CD14-positive monocyte (primary cell): ENCODE measurements at regions not wholly inside any gene's neighbourhood (a gene's known extent, or its start where the extent isn't known, plus 50 kb on each side); places are given as distances from the start of the nearest gene placed in this dataset.

Source experiments
- DNase-seq, 3 donors: peaks; one replicate each; pipeline ENCODE4 v3.0.0-alpha.2; 2011 to 2022
- H2AFZ ChIP-seq: 2 replicates; pipeline ENCODE4 v1.6.0; 2012; ENCODE audit warnings: mild to moderate bottlenecking, low read depth, low read length, inconsistent platforms; ENCODE audit not compliant: insufficient read depth, poor library complexity, severe bottlenecking
- H3K27ac ChIP-seq, 2 donors: 1 replicate in 1 of 2; 2 replicates in 1 of 2; pipeline ENCODE4 v1.5.1; 2012 to 2013; ENCODE audit warnings: low read length in 2 of 2, control low read depth in 1 of 2, inconsistent platforms in 1 of 2, low read depth in 1 of 2, mild to moderate bottlenecking in 1 of 2
- H3K27me3 ChIP-seq, 2 donors: one replicate each; pipeline versions ENCODE4 v1.6.0 to v1.6.1; 2011 to 2013; ENCODE audit warnings: low read length in 2 of 2; ENCODE audit not compliant: control insufficient read depth in 2 of 2, insufficient read depth in 2 of 2
- H3K36me3 ChIP-seq, 2 donors: replicated peaks in 1 of 2; 1 replicate in 1 of 2; 2 replicates in 1 of 2; pipeline versions ENCODE4 v1.5.1 to v1.6.1; 2012 to 2013; ENCODE audit warnings: low read length in 2 of 2, control low read depth in 1 of 2, inconsistent platforms in 1 of 2, mild to moderate bottlenecking in 1 of 2; ENCODE audit not compliant: insufficient read depth in 2 of 2, control insufficient read depth in 1 of 2
- H3K4me1 ChIP-seq, 2 donors: 1 replicate in 1 of 2; 2 replicates in 1 of 2; pipeline versions ENCODE4 v1.5.1 to v1.6.1; 2012 to 2013; ENCODE audit warnings: low read length in 2 of 2, control low read depth in 1 of 2, inconsistent platforms in 1 of 2, mild to moderate bottlenecking in 1 of 2, moderate library complexity in 1 of 2; ENCODE audit not compliant: insufficient read depth in 2 of 2, control insufficient read depth in 1 of 2
- H3K4me2 ChIP-seq: replicated peaks from 2 replicates; pipeline ENCODE3; 2012; ENCODE audit warnings: low read length, moderate library complexity, mild to moderate bottlenecking; ENCODE audit not compliant: poor library complexity, severe bottlenecking; ENCODE audit errors: extremely low read depth
- H3K4me3 ChIP-seq, 3 experiments: fragments of 200-600 bp in 1 of 3; sonication (generic) in 1 of 3; replicated peaks in 1 of 3; 1 replicate in 2 of 3; 2 replicates in 1 of 3; pipeline ENCODE4 v1.5.1; 2011 to 2013; ENCODE audit warnings: low read length in 3 of 3, mild to moderate bottlenecking in 3 of 3, control low read depth in 2 of 3, low read depth in 2 of 3, inconsistent platforms in 1 of 3, moderate library complexity in 1 of 3
- H3K79me2 ChIP-seq: 2 replicates; pipeline ENCODE4 v1.6.0; 2012; ENCODE audit warnings: mild to moderate bottlenecking, control low read depth, inconsistent platforms, low read length, moderate library complexity; ENCODE audit not compliant: insufficient read depth
- H3K9ac ChIP-seq: 2 replicates; pipeline ENCODE4 v1.6.0; 2017; ENCODE audit warnings: low read length, mild to moderate bottlenecking; ENCODE audit not compliant: insufficient read depth, poor library complexity, severe bottlenecking
- H3K9me3 ChIP-seq, 2 donors: replicated peaks in 1 of 2; 1 replicate in 1 of 2; 2 replicates in 1 of 2; pipeline versions ENCODE4 v1.5.1 to v1.6.1; 2012 to 2013; ENCODE audit warnings: low read length in 2 of 2, control low read depth in 1 of 2; ENCODE audit not compliant: control insufficient read depth in 1 of 2, insufficient read depth in 1 of 2
- H4K20me1 ChIP-seq: 2 replicates; pipeline ENCODE4 v1.6.0; 2012; ENCODE audit warnings: mild to moderate bottlenecking, low read length, control low read depth, moderate library complexity; ENCODE audit not compliant: insufficient read depth
- H3K27ac Mint-ChIP-seq, 7 donors: one replicate each; pipeline ENCODE4 v1.8.0; 2020; ENCODE audit warnings: mild to moderate bottlenecking in 7 of 7, mixed read lengths in 7 of 7, moderate library complexity in 6 of 7, inconsistent platforms in 2 of 7
- H3K27me3 Mint-ChIP-seq, 3 donors: one replicate each; pipeline ENCODE4 v1.8.0; 2021 to 2022; ENCODE audit warnings: low read depth in 3 of 3, mild to moderate bottlenecking in 3 of 3, mixed read lengths in 3 of 3, moderate library complexity in 3 of 3, inconsistent platforms in 1 of 3
- H3K36me3 Mint-ChIP-seq, 2 donors: one replicate each; pipeline ENCODE4 v1.8.0; 2020; ENCODE audit warnings: mixed read lengths in 2 of 2, inconsistent platforms in 1 of 2, mild to moderate bottlenecking in 1 of 2
- H3K4me1 Mint-ChIP-seq: one replicate; pipeline ENCODE4 v1.8.0; 2020; ENCODE audit warnings: mild to moderate bottlenecking, mixed read lengths
- H3K4me3 Mint-ChIP-seq, 2 donors: one replicate each; pipeline ENCODE4 v1.8.0; 2020; ENCODE audit warnings: mild to moderate bottlenecking in 2 of 2, mixed read lengths in 2 of 2, moderate library complexity in 1 of 2
- H3K9me3 Mint-ChIP-seq, 7 donors: one replicate each; pipeline ENCODE4 v1.8.0; 2020 to 2022; ENCODE audit warnings: mixed read lengths in 7 of 7, mild to moderate bottlenecking in 6 of 7, moderate library complexity in 6 of 7, inconsistent platforms in 2 of 7
- CTCF ChIP-seq: fragments of 200-600 bp; IDR thresholded peaks from one replicate; pipeline ENCODE4 v1.8.0; 2022; ENCODE audit warnings: antibody characterized with exemption, mild to moderate bottlenecking
- WGBS: methylation state at CpG from one replicate; pipeline ENCODE4 v1.1.5; 2013; ENCODE audit warnings: missing lambda C conversion rate; ENCODE audit not compliant: insufficient coverage; 5-methylcytosine and 5-hydroxymethylcytosine counted together
- intact Hi-C, 2 donors: fragments of 100-400 bp; cut with micrococcal nuclease; formaldehyde crosslinking; loops; one replicate each; pipeline versions ENCODE4 v1.15.0 to v1.15.1; 2023

GRCh38 chr2:23292024-23292423 lies 93.0 kb upstream of the KLHL29 start:
- no peak for DNase-seq
- H3K36me3 ChIP-seq, result no peaks in the 10 kb centered on the region
- H2AFZ ChIP-seq, result no peak overlapping the region
- no peak overlapping the region for H3K27ac ChIP-seq
- no CpG with 5 or more reads among the region's 3 CpGs for WGBS
- no peaks in the 10 kb centered on the region for H3K36me3 Mint-ChIP-seq
- no peak overlapping the region for H3K4me2 ChIP-seq
- peaks cover 4% of the 10 kb centered on the region in 2 donors for H3K4me1 ChIP-seq
- no peak overlapping the region for H3K27ac Mint-ChIP-seq
- H3K4me3 ChIP-seq, result no peak overlapping the region
- peaks cover 0 to 2% (median 0%) of the 10 kb centered on the region in 7 donors for H3K9me3 Mint-ChIP-seq
- H3K27me3 ChIP-seq, result no peaks in the 10 kb centered on the region
- TF ChIP-seq CTCF, result no peak
- H4K20me1 ChIP-seq, result no peaks in the 10 kb centered on the region
- H3K4me3 Mint-ChIP-seq, result no peak overlapping the region
- H3K9me3 ChIP-seq, result no peaks in the 10 kb centered on the region
- H3K27me3 Mint-ChIP-seq, result peaks cover 0 to 10% (median 3%) of the 10 kb centered on the region in 3 donors
- peaks cover 11% of the 10 kb centered on the region for H3K4me1 Mint-ChIP-seq
- H3K9ac ChIP-seq, result no peak overlapping the region
- no peaks in the 10 kb centered on the region for H3K79me2 ChIP-seq
- intact Hi-C loops, result no loop called here

GRCh38 chr2:23293063-23293462 lies 91.9 kb upstream of the KLHL29 start:
- no peak for DNase-seq
- no peak overlapping the region for H3K27ac ChIP-seq
- 9% methylated on average over 4 of the region's 6 CpGs for WGBS
- H3K4me1 ChIP-seq, result peaks cover 4% of the 10 kb centered on the region in 2 donors
- Mint-ChIP-seq H3K36me3 (no peaks in the 10 kb centered on the region), H3K4me1 (peaks cover 11% of the 10 kb centered on the region), H3K27me3 (peaks cover 0 to 10% (median 3%) of the 10 kb centered on the region in 3 donors), H3K9me3 (peaks cover 0 to 2% (median 0%) of the 10 kb centered on the region in 7 donors), H3K27ac (peak overlapping the region in 1 of 7 donors; percentile 10), H3K4me3 (no peak overlapping the region)
- H4K20me1 ChIP-seq, result no peaks in the 10 kb centered on the region
- no peaks in the 10 kb centered on the region for H3K79me2 ChIP-seq
- no peak overlapping the region for H2AFZ ChIP-seq
- no peak overlapping the region for H3K4me2 ChIP-seq
- H3K4me3 ChIP-seq, result no peak overlapping the region
- no peaks in the 10 kb centered on the region for H3K36me3 ChIP-seq
- H3K9me3 ChIP-seq, result no peaks in the 10 kb centered on the region
- no peak for TF ChIP-seq CTCF
- intact Hi-C loops, result no loop called here
- no peaks in the 10 kb centered on the region for H3K27me3 ChIP-seq
- H3K9ac ChIP-seq, result no peak overlapping the region
